ENCODE measurements at regions not wholly inside any gene's neighbourhood (a gene's known extent, or its start where the extent isn't known, plus 50 kb on each side); places are given as distances from the start of the nearest gene placed in this dataset.

DNA sequence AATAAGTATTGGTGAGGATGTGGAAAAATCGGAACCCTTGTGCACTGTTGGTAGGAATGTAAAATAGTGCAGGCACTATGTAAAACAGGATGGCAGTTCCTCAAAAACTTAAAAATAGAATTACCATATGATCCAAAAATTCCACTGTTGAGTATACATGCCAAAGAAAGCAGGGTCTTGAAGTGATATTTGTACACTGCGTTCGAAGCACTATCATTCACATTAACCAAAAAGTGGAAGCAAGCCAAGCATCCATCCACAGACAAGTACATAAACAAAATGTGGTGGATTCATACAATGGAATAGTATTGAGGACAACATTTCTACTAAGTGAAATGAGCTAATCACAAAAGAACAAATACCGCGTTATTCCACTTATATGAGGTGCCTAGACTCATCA lies 200.7 kb downstream of the TJP1 start:
- TF ChIP-seq, protein P1, sequence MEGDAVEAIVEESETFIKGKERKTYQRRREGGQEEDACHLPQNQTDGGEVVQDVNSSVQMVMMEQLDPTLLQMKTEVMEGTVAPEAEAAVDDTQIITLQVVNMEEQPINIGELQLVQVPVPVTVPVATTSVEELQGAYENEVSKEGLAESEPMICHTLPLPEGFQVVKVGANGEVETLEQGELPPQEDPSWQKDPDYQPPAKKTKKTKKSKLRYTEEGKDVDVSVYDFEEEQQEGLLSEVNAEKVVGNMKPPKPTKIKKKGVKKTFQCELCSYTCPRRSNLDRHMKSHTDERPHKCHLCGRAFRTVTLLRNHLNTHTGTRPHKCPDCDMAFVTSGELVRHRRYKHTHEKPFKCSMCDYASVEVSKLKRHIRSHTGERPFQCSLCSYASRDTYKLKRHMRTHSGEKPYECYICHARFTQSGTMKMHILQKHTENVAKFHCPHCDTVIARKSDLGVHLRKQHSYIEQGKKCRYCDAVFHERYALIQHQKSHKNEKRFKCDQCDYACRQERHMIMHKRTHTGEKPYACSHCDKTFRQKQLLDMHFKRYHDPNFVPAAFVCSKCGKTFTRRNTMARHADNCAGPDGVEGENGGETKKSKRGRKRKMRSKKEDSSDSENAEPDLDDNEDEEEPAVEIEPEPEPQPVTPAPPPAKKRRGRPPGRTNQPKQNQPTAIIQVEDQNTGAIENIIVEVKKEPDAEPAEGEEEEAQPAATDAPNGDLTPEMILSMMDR (conservative IDR thresholded peaks at IDR 0.05): no peak
- TF ChIP-seq ZFX (IDR thresholded peaks at IDR 0.05): no peak

DNA sequence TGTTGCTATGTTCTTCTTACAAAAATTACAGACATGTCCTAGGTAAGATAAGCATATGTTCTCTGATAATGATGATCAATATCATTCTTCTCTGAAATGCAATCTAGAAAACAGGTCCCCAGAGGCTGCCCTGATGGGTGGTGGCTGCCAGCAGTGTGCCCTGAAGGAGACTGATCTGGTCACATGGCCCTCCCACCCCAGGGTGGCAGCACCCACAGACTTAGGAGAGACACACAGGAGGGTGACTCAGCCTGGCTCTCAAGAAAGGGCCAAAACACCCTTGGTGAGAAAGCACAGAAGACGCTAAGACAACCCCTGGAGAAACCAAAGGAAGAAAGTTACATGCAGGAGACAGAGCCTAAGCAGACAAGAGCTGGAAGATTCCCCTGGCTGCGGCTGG lies 203.7 kb downstream of the TJP1 start:
- no peak overlapping the region for H3K27ac ChIP-seq
- no peak for TF ChIP-seq ZFX (IDR thresholded peaks at IDR 0.05)
- TF ChIP-seq, protein P1 (conservative IDR thresholded peaks at IDR 0.05): no peak

More for the DNA sequence above, 200.7 kb downstream of the TJP1 start:
- no peak overlapping the region for H3K27ac ChIP-seq

DNA sequence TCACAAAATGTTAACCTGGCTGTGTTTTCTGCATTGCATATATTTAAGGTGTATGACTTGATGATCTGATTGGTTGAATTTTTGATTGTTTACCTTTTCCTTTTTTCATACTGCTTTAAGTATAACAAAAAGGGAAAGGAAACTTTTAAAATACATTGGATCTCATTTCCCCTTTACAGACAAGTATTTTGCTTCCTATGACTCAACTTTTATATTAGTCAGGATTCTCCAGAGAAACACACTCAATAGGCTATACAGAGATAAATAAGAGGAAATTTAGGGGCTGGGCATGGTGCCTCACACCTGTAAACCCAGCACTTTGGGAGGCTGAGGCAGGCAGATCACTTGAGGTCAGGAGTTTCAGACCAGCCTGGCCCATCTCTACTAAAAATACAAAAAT lies 205.8 kb downstream of the TJP1 start:
- TF ChIP-seq, protein P1 (conservative IDR thresholded peaks at IDR 0.05): no peak

DNA sequence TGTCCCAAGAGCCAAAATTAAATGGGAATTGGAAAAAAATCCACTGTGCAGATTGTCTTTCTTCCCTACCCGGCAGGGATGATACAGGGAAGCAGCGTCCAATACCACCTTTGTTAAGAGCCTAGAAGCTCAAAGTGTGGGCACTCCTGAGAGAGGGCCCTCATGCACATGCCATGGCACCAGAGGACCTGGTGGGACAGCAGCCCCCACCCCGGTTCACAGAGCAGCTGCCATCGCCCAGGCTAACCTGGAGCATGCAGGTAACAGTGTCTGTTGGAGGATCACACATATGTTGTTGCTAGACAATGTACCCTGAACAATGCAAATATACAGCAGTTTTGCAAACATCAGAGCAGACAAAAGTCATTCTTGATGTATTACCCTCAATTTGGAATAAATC lies 206.5 kb downstream of the TJP1 start:
- no peak overlapping the region for H3K27ac ChIP-seq
- TF ChIP-seq, protein P1 (conservative IDR thresholded peaks at IDR 0.05): no peak
- TF ChIP-seq ZFX (IDR thresholded peaks at IDR 0.05): no peak

More for the DNA sequence above, 205.8 kb downstream of the TJP1 start:
- H3K27ac ChIP-seq: no peak overlapping the region

DNA sequence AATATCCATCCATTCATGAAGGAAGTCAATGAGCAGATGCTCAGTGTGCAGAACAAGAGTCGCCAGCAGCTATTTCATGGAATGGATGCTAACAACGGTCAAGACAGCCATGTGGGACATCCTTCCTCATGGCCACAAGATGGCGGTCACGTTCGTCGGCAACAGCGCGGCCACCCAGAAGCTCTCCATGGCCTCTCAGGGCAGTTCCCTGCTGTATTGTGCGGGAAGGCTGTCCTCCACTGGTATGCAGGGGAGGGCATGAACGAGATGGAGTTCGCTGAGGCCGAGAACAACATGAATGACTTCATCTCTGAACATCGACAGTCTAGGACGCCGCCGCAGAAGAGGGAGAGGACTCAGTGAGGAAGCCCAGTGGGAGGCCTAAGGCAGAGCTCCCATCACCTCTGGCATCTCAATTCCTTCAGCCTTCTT lies 208.3 kb downstream of the TJP1 start:
- TF ChIP-seq ZFX (IDR thresholded peaks at IDR 0.05): no peak
- TF ChIP-seq, protein P1 (conservative IDR thresholded peaks at IDR 0.05): peak; percentile 86
- H3K27ac ChIP-seq: no peak overlapping the region

DNA sequence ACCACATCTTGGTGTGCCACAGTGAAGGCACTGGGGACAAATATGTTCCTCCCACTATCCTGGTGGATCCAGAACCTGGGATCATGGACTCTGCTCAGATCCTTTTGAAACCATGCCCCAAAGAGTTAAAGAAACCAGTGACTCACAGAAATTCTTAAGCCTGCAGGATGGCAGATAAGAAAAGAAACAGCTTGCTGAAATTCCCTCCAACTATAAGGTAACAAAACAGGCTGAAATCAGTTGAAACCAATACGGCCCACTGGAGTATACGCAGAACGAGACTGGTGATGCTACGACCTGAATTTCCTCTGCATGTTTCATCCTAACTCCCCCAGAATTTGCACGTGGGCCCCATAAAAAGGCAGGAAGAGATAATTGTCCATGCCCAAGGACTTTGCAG lies 209.6 kb downstream of the TJP1 start:
- no peak for TF ChIP-seq ZFX (IDR thresholded peaks at IDR 0.05)
- no peak overlapping the region for H3K27ac ChIP-seq

DNA sequence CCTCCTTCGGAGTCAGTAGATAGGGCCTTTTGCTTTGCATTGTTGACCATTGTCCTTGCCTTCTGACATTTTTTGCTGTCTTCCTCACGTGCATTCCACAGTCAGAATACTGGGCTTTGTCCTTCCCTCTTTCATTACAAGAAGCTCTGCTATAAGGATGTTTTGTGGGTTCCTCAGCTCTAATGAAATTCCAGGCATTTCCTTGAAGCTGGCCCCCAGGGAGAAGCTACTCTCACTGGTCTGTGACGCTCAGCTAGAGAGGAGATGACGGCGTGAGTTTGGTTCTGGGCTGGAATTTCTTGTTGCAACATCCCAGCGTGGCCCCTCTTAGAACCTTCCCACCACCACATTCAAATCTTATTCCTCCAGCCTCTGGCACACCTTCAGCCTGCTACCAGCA lies 210.2 kb downstream of the TJP1 start:
- H3K27ac ChIP-seq: no peak overlapping the region
- TF ChIP-seq ZFX (IDR thresholded peaks at IDR 0.05): no peak
- TF ChIP-seq, protein P1 (conservative IDR thresholded peaks at IDR 0.05): no peak

DNA sequence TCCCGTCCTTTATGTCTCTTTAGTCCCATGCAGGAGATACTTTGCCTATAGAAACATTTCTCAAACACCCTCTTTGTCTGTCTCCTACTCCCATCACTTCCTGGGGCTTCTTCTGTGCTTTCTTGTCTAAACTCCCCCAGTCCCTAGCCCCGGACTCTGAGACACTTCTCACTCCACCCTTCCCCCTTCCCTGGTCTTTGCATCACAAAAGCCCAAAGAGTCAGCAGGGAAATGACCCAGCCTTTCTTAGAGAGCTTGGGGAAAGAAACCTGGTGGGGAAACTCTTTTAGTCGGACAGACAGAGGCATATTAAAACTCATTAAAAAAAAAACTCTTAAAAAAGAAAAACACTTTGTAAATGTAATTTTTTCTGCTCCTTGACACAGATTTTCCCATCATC lies 211.2 kb downstream of the TJP1 start:
- TF ChIP-seq ZFX (IDR thresholded peaks at IDR 0.05): no peak
- TF ChIP-seq, protein P1 (conservative IDR thresholded peaks at IDR 0.05): no peak
- no peak overlapping the region for H3K27ac ChIP-seq

Data from C4-2B (cell line).